ENCODE measurements at regions not wholly inside any gene's neighbourhood (a gene's known extent, or its start where the extent isn't known, plus 50 kb on each side); places are given as distances from the start of the nearest gene placed in this dataset.

DNA sequence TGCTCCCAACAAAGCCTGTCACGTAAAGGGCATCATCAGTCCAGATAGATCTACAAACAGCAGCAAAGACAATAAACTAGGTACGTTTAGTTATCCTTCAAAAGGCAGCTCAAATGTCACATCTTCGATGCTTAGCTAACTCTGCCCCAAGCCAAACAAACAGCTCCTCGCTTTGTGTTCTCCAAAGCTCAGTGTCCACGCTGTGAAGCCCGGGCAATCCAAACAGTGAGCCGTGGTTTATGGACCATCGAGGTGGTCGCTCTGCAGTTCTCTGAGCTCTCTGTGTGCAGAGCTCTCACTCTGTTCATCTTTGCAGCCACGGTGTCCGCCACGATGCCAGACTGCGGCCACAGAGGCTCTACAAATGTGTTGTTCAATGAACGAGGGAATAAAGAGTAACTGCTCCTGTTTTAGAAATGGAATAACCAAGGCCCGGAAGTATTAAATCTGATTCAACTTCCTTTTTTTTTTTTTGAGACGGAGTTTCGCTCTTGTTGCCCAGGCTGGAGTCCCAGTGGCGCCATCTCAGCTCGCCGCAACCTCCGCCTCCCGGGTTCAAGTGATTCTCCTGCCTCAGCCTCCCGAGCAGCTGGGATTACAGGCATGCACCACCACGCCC, 117.2 kb upstream of the FAM174B start:
- ChIA-PET POLR2A (ENCODE audit: low non-redundant PET) (interaction anchor here (0.5 kb wide), 1 partner anchor 147 kb away, joined by 3 read pairs; no protein-coding TSS in a partner anchor), CTCF (interaction anchor here (0.7 kb wide), 1 partner anchor 406 kb away, joined by 3 read pairs; no protein-coding TSS in a partner anchor)
- no peak for DNase-seq (ENCODE audit: low spot score)
- no peak overlapping the region for H3K27ac ChIP-seq
- TF ChIP-seq, protein P1, sequence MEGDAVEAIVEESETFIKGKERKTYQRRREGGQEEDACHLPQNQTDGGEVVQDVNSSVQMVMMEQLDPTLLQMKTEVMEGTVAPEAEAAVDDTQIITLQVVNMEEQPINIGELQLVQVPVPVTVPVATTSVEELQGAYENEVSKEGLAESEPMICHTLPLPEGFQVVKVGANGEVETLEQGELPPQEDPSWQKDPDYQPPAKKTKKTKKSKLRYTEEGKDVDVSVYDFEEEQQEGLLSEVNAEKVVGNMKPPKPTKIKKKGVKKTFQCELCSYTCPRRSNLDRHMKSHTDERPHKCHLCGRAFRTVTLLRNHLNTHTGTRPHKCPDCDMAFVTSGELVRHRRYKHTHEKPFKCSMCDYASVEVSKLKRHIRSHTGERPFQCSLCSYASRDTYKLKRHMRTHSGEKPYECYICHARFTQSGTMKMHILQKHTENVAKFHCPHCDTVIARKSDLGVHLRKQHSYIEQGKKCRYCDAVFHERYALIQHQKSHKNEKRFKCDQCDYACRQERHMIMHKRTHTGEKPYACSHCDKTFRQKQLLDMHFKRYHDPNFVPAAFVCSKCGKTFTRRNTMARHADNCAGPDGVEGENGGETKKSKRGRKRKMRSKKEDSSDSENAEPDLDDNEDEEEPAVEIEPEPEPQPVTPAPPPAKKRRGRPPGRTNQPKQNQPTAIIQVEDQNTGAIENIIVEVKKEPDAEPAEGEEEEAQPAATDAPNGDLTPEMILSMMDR (conservative IDR thresholded peaks at IDR 0.05; ENCODE audit: low read depth), result no peak

DNA sequence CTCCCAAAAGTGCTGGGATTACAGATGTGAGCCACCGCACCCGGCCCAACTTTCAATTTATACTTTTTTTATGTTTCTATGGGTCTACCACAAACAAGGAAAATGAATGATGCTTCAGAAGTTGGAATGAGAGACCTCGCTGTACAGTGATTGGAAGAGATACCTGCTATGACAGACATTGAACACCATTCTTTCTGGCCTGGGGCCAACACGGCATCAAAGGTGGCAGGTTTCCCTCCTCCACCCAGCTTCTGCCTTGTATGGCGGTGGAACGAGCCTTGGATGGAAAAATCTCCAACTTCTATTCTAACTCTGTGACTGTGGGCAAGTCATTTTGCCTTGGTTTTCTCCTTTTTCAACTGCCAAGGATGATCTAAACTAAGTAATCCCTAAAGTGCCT, 117.8 kb upstream of the FAM174B start:
- POLR2A ChIA-PET (ENCODE audit: low non-redundant PET), result no interaction called here
- TF ChIP-seq, protein P1 (conservative IDR thresholded peaks at IDR 0.05; ENCODE audit: low read depth), result no peak
- DNase-seq (ENCODE audit: low spot score), result no peak
- CTCF ChIA-PET, result interaction anchor here (0.5 to 0.7 kb wide), 2 partner anchors 199 to 405 kb away, joined by 3 to 8 read pairs; no protein-coding TSS in a partner anchor
- H3K27ac ChIP-seq, result no peak overlapping the region

DNA sequence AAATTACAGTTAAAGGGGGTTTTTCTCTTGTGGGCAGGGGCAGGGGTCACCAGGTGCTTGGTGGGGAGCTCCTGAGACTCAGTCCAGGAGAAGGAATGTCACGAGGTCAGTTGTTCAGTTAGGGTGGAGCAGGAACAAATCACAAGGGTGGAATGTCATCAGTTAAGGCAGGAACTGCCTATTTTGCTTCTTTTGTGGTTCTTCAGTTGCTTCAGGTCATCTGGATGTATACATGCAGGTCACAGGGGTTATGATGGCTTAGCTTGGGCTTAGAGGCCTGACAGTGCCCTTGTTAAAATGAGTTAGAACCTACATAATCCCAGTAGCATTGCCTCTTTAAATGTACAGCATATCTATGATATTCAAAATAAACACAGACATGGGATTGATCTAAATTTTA, 120.2 kb upstream of the CHD2 start:
- POLR2A ChIA-PET (ENCODE audit: low non-redundant PET), result no interaction called here
- no peak overlapping the region for H3K27ac ChIP-seq

DNA sequence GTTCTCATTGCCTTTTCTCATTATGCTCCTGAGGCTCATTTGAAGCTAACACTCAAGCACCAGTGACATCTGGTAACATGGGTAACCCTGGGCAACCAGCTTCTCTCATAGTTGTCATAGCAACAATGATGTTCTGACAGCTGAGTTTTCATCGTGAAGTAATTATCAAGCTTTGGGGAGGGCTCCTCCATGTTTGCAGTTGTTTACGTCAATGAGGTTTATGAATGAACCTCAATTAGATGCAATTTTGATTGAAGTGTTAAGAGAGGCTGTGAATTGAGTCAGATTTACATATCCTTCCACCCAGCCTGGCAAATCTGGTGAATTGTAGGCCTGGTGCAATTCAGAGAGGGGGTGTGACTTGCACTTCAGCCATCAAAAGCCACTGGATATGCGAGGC, 119.3 kb upstream of the CHD2 start:
- POLR2A ChIA-PET (ENCODE audit: low non-redundant PET), result no interaction called here
- CTCF ChIA-PET, result interaction anchor here (1.3 kb wide), 1 partner anchor 10 kb away, joined by 3 read pairs; no protein-coding TSS in a partner anchor
- TF ChIP-seq, protein P1 (conservative IDR thresholded peaks at IDR 0.05; ENCODE audit: low read depth), result no peak
- H3K27ac ChIP-seq, result no peak overlapping the region
- DNase-seq (ENCODE audit: low spot score), result no peak

More for the DNA sequence above, 120.2 kb upstream of the CHD2 start:
- TF ChIP-seq, protein P1 (conservative IDR thresholded peaks at IDR 0.05; ENCODE audit: low read depth), result no peak
- CTCF ChIA-PET, result interaction anchor here (1.3 kb wide), 1 partner anchor 11 kb away, joined by 3 read pairs; no protein-coding TSS in a partner anchor
- no peak for DNase-seq (ENCODE audit: low spot score)

- POLR2A ChIA-PET (ENCODE audit: low non-redundant PET), result no interaction called here
- H3K27ac ChIP-seq, result no peak overlapping the region
- no peak for DNase-seq (ENCODE audit: low spot score)
- CTCF ChIA-PET, result no interaction called here
- TF ChIP-seq, protein P1 (conservative IDR thresholded peaks at IDR 0.05; ENCODE audit: low read depth), result no peak
Measured at GRCh38 chr15:92781925-92782453, 118.1 kb upstream of the CHD2 start.

GRCh38 chr15:92787116-92787515, 113.0 kb upstream of the CHD2 start:
- no peak overlapping the region for H3K27ac ChIP-seq
- DNase-seq (ENCODE audit: low spot score), result no peak
- TF ChIP-seq, protein P1 (conservative IDR thresholded peaks at IDR 0.05; ENCODE audit: low read depth), result no peak
- ChIA-PET CTCF (no interaction called here), POLR2A (ENCODE audit: low non-redundant PET) (no interaction called here)
